HCT116 (cell line): ENCODE measurements at regions not wholly inside any gene's neighbourhood (a gene's known extent, or its start where the extent isn't known, plus 50 kb on each side); places are given as distances from the start of the nearest gene placed in this dataset.

Source experiments
- ATAC-seq: fragments of 200-7000 bp; cut with Tn5 transposase; 2 replicates; pipeline ENCODE4 v1.9.1; 2020; ENCODE audit warnings: mild to moderate bottlenecking, moderate library complexity
- BruUV-seq: library from RNA; stranded (reverse); fragments of 400-500 nt; replicated peaks from 2 replicates; lab custom pipeline; 2021; lab: Mats Ljungman, UMichigan
- CTCF ChIA-PET: fragments of 300-600 bp; sonication (Branson Sonifier 250); formaldehyde crosslinking; loops from one replicate; lab custom pipeline; 2021; ENCODE audit warnings: antibody characterized with exemption; lab: Charles Lee
- POLR2A ChIA-PET: fragments of 300-600, 350-600 bp; sonication (Branson Sonifier 250); formaldehyde crosslinking; loops from one replicate; lab custom pipeline; 2021; ENCODE audit warnings: antibody characterized with exemption; lab: Charles Lee
- RAD21 ChIA-PET, 2 experiments: fragments of 300-600 bp; sonication (Branson Sonifier 250); formaldehyde crosslinking; loops; one replicate each; lab custom pipeline; 2023; ENCODE audit warnings: low total read pairs in 2 of 2; ENCODE audit not compliant: uncharacterized antibody in 2 of 2, unreplicated experiment in 2 of 2, low non-redundant PET in 1 of 2; lab: Charles Lee
- DNase-seq: peaks from one replicate; pipeline ENCODE4 v3.0.0-alpha.2; 2010; ENCODE audit warnings: low read depth, low spot score
- H2AFZ ChIP-seq: fragments of 200-600 bp; shearing (Covaris generic), sonication (generic); 2 replicates; pipeline ENCODE4 v1.6.1; 2017; ENCODE audit warnings: low read depth, mixed run types, mixed read lengths, antibody characterized with exemption, low read length; ENCODE audit not compliant: poor library complexity, severe bottlenecking
- H3K27ac ChIP-seq: 2 replicates; pipeline ENCODE4 v1.5.1; 2012; ENCODE audit warnings: low read depth, low read length
- H3K27me3 ChIP-seq: fragments of 200-600 bp; sonication (generic); 2 replicates; pipeline ENCODE4 v1.6.1; 2016; ENCODE audit warnings: mixed run types, low read length, mixed read lengths; ENCODE audit not compliant: insufficient read depth
- H3K36me3 ChIP-seq, 2 experiments: fragments of 200-500 bp in 1 of 2; fragments of 200-600 bp in 1 of 2; sonication (Bioruptor generic) in 1 of 2; sonication (generic) in 1 of 2; 2 replicates each; pipeline versions ENCODE4 v1.5.1 to v1.6.1; 2014 to 2016; ENCODE audit warnings: low read length in 2 of 2, inconsistent platforms in 1 of 2, mixed read lengths in 1 of 2, mixed run types in 1 of 2; ENCODE audit not compliant: insufficient read depth in 2 of 2, control insufficient read depth in 1 of 2
- H3K4me1 ChIP-seq, 2 experiments: fragments of 200-600 bp in 1 of 2; sonication (generic) in 1 of 2; 2 replicates each; pipeline versions ENCODE4 v1.5.1 to v1.6.1; 2012 to 2017; ENCODE audit warnings: low read length in 2 of 2, inconsistent platforms in 1 of 2, mild to moderate bottlenecking in 1 of 2, mixed read lengths in 1 of 2, mixed run types in 1 of 2, moderate library complexity in 1 of 2; ENCODE audit not compliant: insufficient read depth in 2 of 2, control insufficient read depth in 1 of 2
- H3K4me2 ChIP-seq: fragments of 200-600 bp; sonication (generic); 2 replicates; pipeline ENCODE4 v1.6.1; 2017; ENCODE audit warnings: mixed run types, low read length, mixed read lengths
- H3K4me3 ChIP-seq, 2 experiments: fragments of 200-600 bp in 1 of 2; sonication (generic) in 1 of 2; replicated peaks in 1 of 2; 2 replicates each; pipeline ENCODE4 v1.5.1; 2011 to 2016; ENCODE audit warnings: low read length in 2 of 2, control low read depth in 1 of 2, low read depth in 1 of 2, mild to moderate bottlenecking in 1 of 2, mixed read lengths in 1 of 2, mixed run types in 1 of 2
- H3K79me2 ChIP-seq: fragments of 200-600 bp; sonication (generic); 2 replicates; pipeline ENCODE4 v1.6.1; 2017; ENCODE audit warnings: mild to moderate bottlenecking, mixed run types, low read length, moderate library complexity, mixed read lengths; ENCODE audit not compliant: insufficient read depth
- H3K9ac ChIP-seq: fragments of 200-600 bp; sonication (generic); 2 replicates; pipeline ENCODE4 v1.6.1; 2016; ENCODE audit warnings: low read length, mixed read lengths
- H3K9me2 ChIP-seq: fragments of 200-600 bp; sonication (generic), shearing (Covaris generic); 2 replicates; pipeline ENCODE4 v1.6.1; 2017; ENCODE audit warnings: mixed run types, mild to moderate bottlenecking, moderate library complexity; ENCODE audit not compliant: insufficient read depth
- H3K9me3 ChIP-seq, 2 experiments: fragments of 200-500 bp in 1 of 2; fragments of 200-600 bp in 1 of 2; sonication (Bioruptor generic) in 1 of 2; sonication (generic) in 1 of 2; 2 replicates each; pipeline ENCODE4 v1.6.1; 2014 to 2017; ENCODE audit warnings: low read length in 2 of 2, mixed read lengths in 2 of 2, inconsistent platforms in 1 of 2, low read depth in 1 of 2, mild to moderate bottlenecking in 1 of 2, mixed run types in 1 of 2, moderate library complexity in 1 of 2; ENCODE audit not compliant: control insufficient read depth in 1 of 2, insufficient read depth in 1 of 2
- H4K20me1 ChIP-seq: fragments of 200-600 bp; sonication (generic), shearing (Covaris generic); 2 replicates; pipeline ENCODE4 v1.6.1; 2017; ENCODE audit warnings: mixed run types, mild to moderate bottlenecking, moderate library complexity; ENCODE audit not compliant: insufficient read depth
- CEBPB ChIP-seq: IDR thresholded peaks from 2 replicates; pipeline ENCODE4 v1.6.1; 2012; ENCODE audit warnings: low read depth
- EGR1 ChIP-seq: IDR thresholded peaks from 2 replicates; pipeline ENCODE4 v1.6.1; 2012; ENCODE audit warnings: low read depth
- ELF1 ChIP-seq: IDR thresholded peaks from 2 replicates; pipeline ENCODE4 v1.6.1; 2012; ENCODE audit warnings: low read depth, borderline replicate concordance
- EZH2 ChIP-seq: fragments of 200-600 bp; sonication (generic); IDR thresholded peaks from 2 replicates; pipeline ENCODE4 v1.6.1; 2017; ENCODE audit warnings: antibody characterized with exemption, mixed run types
- EZH2phosphoT487 ChIP-seq: fragments of 200-600 bp; IDR thresholded peaks from 2 replicates; pipeline ENCODE4 v1.6.1; 2018; ENCODE audit warnings: antibody characterized with exemption, borderline replicate concordance
- FOSL1 ChIP-seq: IDR thresholded peaks from 2 replicates; pipeline ENCODE4 v1.6.1; 2012; ENCODE audit warnings: low read depth
- POLR2A ChIP-seq: IDR thresholded peaks from 2 replicates; pipeline ENCODE4 v1.7.0; 2011; ENCODE audit warnings: borderline replicate concordance; ENCODE audit not compliant: insufficient read depth, insufficient read length; ENCODE audit errors: extremely low read depth
- POLR2AphosphoS5 ChIP-seq: IDR thresholded peaks from 2 replicates; pipeline ENCODE4 v1.6.1; 2011; ENCODE audit warnings: mild to moderate bottlenecking, low read depth, low read length, moderate library complexity
- RAD21 ChIP-seq: IDR thresholded peaks from 2 replicates; pipeline ENCODE4 v1.6.1; 2012; ENCODE audit warnings: low read depth, mild to moderate bottlenecking
- SP1 ChIP-seq: IDR thresholded peaks from 2 replicates; pipeline ENCODE4 v1.6.1; 2012; ENCODE audit warnings: low read depth
- TCF7L2 ChIP-seq: IDR thresholded peaks from 2 replicates; pipeline ENCODE4 v1.7.0; 2011; ENCODE audit warnings: borderline replicate concordance, inconsistent platforms; ENCODE audit not compliant: insufficient read depth, insufficient read length; ENCODE audit errors: extremely low read depth
- YY1 ChIP-seq: IDR thresholded peaks from 2 replicates; pipeline ENCODE4 v1.6.1; 2011; ENCODE audit warnings: low read length, low read depth, moderate library complexity, mild to moderate bottlenecking; ENCODE audit not compliant: insufficient replicate concordance; ENCODE audit errors: extremely low read depth
- ZFX ChIP-seq: fragments of 450-650 bp; IDR thresholded peaks from 2 replicates; pipeline ENCODE4 v1.6.1; 2017
- ZNF274 ChIP-seq: fragments of 200-500 bp; sonication (Bioruptor generic); IDR thresholded peaks from 2 replicates; pipeline ENCODE4 v1.6.1; 2014; ENCODE audit warnings: mild to moderate bottlenecking, low read depth, low read length, inconsistent platforms
- intact Hi-C: fragments of 100-400 bp; cut with micrococcal nuclease; formaldehyde crosslinking; loops from 2 replicates; pipeline ENCODE4 v1.10.0; 2022
- TF ChIP-seq, protein P1 (sequence below), 3 experiments: fragments of 200-600 bp in 1 of 3; sonication (generic) in 1 of 3; IDR thresholded peaks in 2 of 3; conservative IDR thresholded peaks in 1 of 3; 2 replicates each; pipeline ENCODE4 v1.5.1; 2012 to 2017; ENCODE audit warnings: low read depth in 2 of 3, low read length in 2 of 3, antibody characterized with exemption in 1 of 3, borderline replicate concordance in 1 of 3, control low read depth in 1 of 3, mild to moderate bottlenecking in 1 of 3, mixed read lengths in 1 of 3, mixed run types in 1 of 3, moderate library complexity in 1 of 3; ENCODE audit not compliant: insufficient read depth in 1 of 3
- TF ChIP-seq, protein P2 (sequence below): IDR thresholded peaks from 2 replicates; pipeline ENCODE4 v1.6.1; 2012
- TF ChIP-seq, protein P3 (sequence below): IDR thresholded peaks from 2 replicates; pipeline ENCODE4 v1.6.1; 2011; ENCODE audit warnings: mild to moderate bottlenecking, low read length, moderate library complexity; ENCODE audit not compliant: insufficient replicate concordance; ENCODE audit errors: extremely low read depth
- TF ChIP-seq, protein P4 (sequence below): IDR thresholded peaks from 2 replicates; pipeline ENCODE4 v1.6.1; 2012; ENCODE audit warnings: low read depth
- TF ChIP-seq, protein P5 (sequence below): IDR thresholded peaks from 2 replicates; pipeline ENCODE4 v1.6.1; 2012

DNA sequence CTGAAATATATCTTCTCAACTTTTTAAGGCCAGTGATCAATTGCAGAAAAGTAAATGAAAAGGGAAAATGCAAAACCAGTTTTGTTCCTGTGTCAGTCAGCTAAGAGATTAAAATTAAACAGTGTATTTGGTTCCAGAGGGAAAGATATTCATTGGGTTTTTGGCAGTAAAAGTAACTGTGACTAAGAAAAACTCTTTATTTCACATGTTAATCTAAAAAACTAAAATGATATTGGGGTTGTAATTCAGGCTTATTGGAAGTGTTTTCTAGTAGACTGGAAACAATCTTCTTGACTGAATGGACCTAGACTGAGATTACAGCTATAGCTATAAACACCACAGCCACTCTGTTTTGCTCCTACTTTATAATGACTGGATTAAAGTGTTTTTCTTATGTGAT is 413.9 kb downstream of the ADGRL2 start (continued):
- TF ChIP-seq, protein P1, sequence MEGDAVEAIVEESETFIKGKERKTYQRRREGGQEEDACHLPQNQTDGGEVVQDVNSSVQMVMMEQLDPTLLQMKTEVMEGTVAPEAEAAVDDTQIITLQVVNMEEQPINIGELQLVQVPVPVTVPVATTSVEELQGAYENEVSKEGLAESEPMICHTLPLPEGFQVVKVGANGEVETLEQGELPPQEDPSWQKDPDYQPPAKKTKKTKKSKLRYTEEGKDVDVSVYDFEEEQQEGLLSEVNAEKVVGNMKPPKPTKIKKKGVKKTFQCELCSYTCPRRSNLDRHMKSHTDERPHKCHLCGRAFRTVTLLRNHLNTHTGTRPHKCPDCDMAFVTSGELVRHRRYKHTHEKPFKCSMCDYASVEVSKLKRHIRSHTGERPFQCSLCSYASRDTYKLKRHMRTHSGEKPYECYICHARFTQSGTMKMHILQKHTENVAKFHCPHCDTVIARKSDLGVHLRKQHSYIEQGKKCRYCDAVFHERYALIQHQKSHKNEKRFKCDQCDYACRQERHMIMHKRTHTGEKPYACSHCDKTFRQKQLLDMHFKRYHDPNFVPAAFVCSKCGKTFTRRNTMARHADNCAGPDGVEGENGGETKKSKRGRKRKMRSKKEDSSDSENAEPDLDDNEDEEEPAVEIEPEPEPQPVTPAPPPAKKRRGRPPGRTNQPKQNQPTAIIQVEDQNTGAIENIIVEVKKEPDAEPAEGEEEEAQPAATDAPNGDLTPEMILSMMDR (IDR thresholded peaks at IDR 0.05 in 2 of 3, conservative IDR thresholded peaks at IDR 0.05 in 1 of 3; ENCODE audit: borderline replicate concordance in 1 of 3, insufficient read depth in 1 of 3, low read depth in 2 of 3, low read length in 2 of 3), result no peak
- TF ChIP-seq, protein P2, sequence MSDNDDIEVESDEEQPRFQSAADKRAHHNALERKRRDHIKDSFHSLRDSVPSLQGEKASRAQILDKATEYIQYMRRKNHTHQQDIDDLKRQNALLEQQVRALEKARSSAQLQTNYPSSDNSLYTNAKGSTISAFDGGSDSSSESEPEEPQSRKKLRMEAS, result no peak
- TF ChIP-seq RAD21, result no peak
- no peak for TF ChIP-seq YY1
- no peak for TF ChIP-seq CEBPB

DNA sequence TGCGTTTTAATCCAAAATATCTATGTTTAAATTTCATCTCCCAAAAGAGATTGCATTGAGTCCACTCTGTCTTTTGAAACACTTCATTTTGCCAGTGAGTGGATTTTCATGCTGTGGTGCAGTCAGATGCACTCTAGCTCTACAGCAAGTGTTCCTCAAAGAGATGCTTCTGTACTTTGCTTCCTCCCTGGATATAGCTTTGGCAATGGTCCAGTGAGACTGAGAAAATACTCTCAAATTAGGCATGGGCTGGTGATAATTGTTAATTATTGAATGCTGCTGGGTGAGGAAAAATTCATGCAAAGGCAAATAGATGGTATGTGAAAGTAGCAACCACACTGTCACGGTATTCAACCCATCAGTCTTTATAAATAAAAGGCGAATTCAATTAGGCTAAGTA is 396.9 kb downstream of the ADGRL2 start:
- CTCF ChIA-PET, result no interaction called here
- no peak for ATAC-seq
- TF ChIP-seq, protein P2, result no peak
- TF ChIP-seq SP1 (no peak), TCF7L2 (no peak), EZH2 (no peak), FOSL1 (no peak), ZNF274 (no peak), EZH2phosphoT487 (no peak), RAD21 (no peak), ZFX (no peak), ELF1 (no peak), POLR2AphosphoS5 (no peak), EGR1 (no peak), POLR2A (no peak)
- TF ChIP-seq, protein P3, sequence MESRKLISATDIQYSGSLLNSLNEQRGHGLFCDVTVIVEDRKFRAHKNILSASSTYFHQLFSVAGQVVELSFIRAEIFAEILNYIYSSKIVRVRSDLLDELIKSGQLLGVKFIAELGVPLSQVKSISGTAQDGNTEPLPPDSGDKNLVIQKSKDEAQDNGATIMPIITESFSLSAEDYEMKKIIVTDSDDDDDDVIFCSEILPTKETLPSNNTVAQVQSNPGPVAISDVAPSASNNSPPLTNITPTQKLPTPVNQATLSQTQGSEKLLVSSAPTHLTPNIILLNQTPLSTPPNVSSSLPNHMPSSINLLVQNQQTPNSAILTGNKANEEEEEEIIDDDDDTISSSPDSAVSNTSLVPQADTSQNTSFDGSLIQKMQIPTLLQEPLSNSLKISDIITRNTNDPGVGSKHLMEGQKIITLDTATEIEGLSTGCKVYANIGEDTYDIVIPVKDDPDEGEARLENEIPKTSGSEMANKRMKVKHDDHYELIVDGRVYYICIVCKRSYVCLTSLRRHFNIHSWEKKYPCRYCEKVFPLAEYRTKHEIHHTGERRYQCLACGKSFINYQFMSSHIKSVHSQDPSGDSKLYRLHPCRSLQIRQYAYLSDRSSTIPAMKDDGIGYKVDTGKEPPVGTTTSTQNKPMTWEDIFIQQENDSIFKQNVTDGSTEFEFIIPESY, result no peak
- TF ChIP-seq, protein P4, sequence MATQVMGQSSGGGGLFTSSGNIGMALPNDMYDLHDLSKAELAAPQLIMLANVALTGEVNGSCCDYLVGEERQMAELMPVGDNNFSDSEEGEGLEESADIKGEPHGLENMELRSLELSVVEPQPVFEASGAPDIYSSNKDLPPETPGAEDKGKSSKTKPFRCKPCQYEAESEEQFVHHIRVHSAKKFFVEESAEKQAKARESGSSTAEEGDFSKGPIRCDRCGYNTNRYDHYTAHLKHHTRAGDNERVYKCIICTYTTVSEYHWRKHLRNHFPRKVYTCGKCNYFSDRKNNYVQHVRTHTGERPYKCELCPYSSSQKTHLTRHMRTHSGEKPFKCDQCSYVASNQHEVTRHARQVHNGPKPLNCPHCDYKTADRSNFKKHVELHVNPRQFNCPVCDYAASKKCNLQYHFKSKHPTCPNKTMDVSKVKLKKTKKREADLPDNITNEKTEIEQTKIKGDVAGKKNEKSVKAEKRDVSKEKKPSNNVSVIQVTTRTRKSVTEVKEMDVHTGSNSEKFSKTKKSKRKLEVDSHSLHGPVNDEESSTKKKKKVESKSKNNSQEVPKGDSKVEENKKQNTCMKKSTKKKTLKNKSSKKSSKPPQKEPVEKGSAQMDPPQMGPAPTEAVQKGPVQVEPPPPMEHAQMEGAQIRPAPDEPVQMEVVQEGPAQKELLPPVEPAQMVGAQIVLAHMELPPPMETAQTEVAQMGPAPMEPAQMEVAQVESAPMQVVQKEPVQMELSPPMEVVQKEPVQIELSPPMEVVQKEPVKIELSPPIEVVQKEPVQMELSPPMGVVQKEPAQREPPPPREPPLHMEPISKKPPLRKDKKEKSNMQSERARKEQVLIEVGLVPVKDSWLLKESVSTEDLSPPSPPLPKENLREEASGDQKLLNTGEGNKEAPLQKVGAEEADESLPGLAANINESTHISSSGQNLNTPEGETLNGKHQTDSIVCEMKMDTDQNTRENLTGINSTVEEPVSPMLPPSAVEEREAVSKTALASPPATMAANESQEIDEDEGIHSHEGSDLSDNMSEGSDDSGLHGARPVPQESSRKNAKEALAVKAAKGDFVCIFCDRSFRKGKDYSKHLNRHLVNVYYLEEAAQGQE, result no peak
- TF ChIP-seq, protein P5, sequence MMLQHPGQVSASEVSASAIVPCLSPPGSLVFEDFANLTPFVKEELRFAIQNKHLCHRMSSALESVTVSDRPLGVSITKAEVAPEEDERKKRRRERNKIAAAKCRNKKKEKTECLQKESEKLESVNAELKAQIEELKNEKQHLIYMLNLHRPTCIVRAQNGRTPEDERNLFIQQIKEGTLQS, result no peak

More for the DNA sequence above, 396.9 kb downstream of the ADGRL2 start:
- no peak overlapping the region for H3K9ac ChIP-seq
- no peaks in the 10 kb centered on the region for H3K79me2 ChIP-seq
- RAD21 ChIA-PET, result no interaction called here
- no peak overlapping the region for H3K4me2 ChIP-seq
- H3K4me1 ChIP-seq, result no peaks in the 10 kb centered on the region
- H3K27ac ChIP-seq, result no peak overlapping the region
- BruUV-seq, result no TSS peak
- H2AFZ ChIP-seq, result no peak overlapping the region
- H4K20me1 ChIP-seq, result no peaks in the 10 kb centered on the region
- no peaks in the 10 kb centered on the region for H3K36me3 ChIP-seq
- H3K9me2 ChIP-seq, result no peaks in the 10 kb centered on the region
- H3K4me3 ChIP-seq, result no peak overlapping the region
- no peak for DNase-seq
- intact Hi-C loops, result no loop called here
- no peaks in the 10 kb centered on the region for H3K27me3 ChIP-seq
- POLR2A ChIA-PET, result no interaction called here
- H3K9me3 ChIP-seq, result no peaks in the 10 kb centered on the region
